H9 (cell line): ENCODE measurements at regions not wholly inside any gene's neighbourhood (a gene's known extent, or its start where the extent isn't known, plus 50 kb on each side); places are given as distances from the start of the nearest gene placed in this dataset.

Source experiments
- DNase-seq: peaks from one replicate; pipeline ENCODE4 v3.0.0-alpha.2; 2017
- H2AFZ ChIP-seq: one replicate; pipeline ENCODE4 v1.6.1; 2013; ENCODE audit warnings: mild to moderate bottlenecking, low read length, control low read depth, moderate library complexity
- H2AK5ac ChIP-seq: 2 replicates; pipeline ENCODE4 v1.6.1; 2013; ENCODE audit warnings: low read length, control low read depth, mixed read lengths; ENCODE audit not compliant: insufficient read length
- H2BK120ac ChIP-seq: one replicate; pipeline ENCODE4 v1.6.1; 2013; ENCODE audit warnings: low read depth, mild to moderate bottlenecking, low read length, control low read depth, inconsistent platforms; ENCODE audit not compliant: poor library complexity, severe bottlenecking
- H2BK12ac ChIP-seq: 2 replicates; pipeline ENCODE4 v1.6.1; 2013; ENCODE audit warnings: low read length, control low read depth, mixed read lengths, low read depth; ENCODE audit not compliant: insufficient read length
- H2BK15ac ChIP-seq: 2 replicates; pipeline ENCODE4 v1.6.1; 2013; ENCODE audit warnings: low read depth, low read length, control low read depth
- H2BK20ac ChIP-seq: one replicate; pipeline ENCODE4 v1.6.1; 2013; ENCODE audit warnings: low read depth, mild to moderate bottlenecking, low read length, control low read depth, inconsistent platforms; ENCODE audit not compliant: poor library complexity, severe bottlenecking
- H2BK5ac ChIP-seq: 2 replicates; pipeline ENCODE4 v1.6.1; 2013; ENCODE audit warnings: low read length, control low read depth, mixed read lengths; ENCODE audit not compliant: insufficient read length
- H3K14ac ChIP-seq: 2 replicates; pipeline ENCODE4 v1.6.1; 2013; ENCODE audit warnings: low read length, control low read depth; ENCODE audit not compliant: insufficient read depth
- H3K18ac ChIP-seq: 2 replicates; pipeline ENCODE4 v1.6.1; 2013; ENCODE audit warnings: low read depth, mild to moderate bottlenecking, mixed read lengths, low read length, control low read depth; ENCODE audit not compliant: insufficient read length
- H3K23ac ChIP-seq: 2 replicates; pipeline ENCODE4 v1.6.1; 2013; ENCODE audit warnings: low read length, control low read depth, mixed read lengths, low read depth; ENCODE audit not compliant: insufficient read length
- H3K23me2 ChIP-seq: 2 replicates; pipeline ENCODE4 v1.6.1; 2013; ENCODE audit warnings: low read depth, mild to moderate bottlenecking, mixed read lengths, low read length, control low read depth; ENCODE audit not compliant: insufficient read length, poor library complexity, severe bottlenecking
- H3K27ac ChIP-seq: 2 replicates; pipeline ENCODE4 v1.5.1; 2013; ENCODE audit warnings: low read length, control low read depth, mixed read lengths, low read depth; ENCODE audit not compliant: insufficient read length
- H3K27me3 ChIP-seq: 2 replicates; pipeline ENCODE4 v1.6.1; 2013; ENCODE audit warnings: low read length, control low read depth, inconsistent platforms; ENCODE audit not compliant: insufficient read depth
- H3K4ac ChIP-seq: 2 replicates; pipeline ENCODE4 v1.6.1; 2013; ENCODE audit warnings: low read depth, mild to moderate bottlenecking, control low read depth, inconsistent platforms, low read length, moderate library complexity
- H3K4me1 ChIP-seq: 2 replicates; pipeline ENCODE4 v1.6.1; 2013; ENCODE audit warnings: low read length, control low read depth, inconsistent platforms; ENCODE audit not compliant: insufficient read depth
- H3K4me2 ChIP-seq: 2 replicates; pipeline ENCODE4 v1.6.1; 2013; ENCODE audit warnings: low read length, control low read depth, mixed read lengths; ENCODE audit not compliant: insufficient read length, insufficient read depth
- H3K56ac ChIP-seq: 2 replicates; pipeline ENCODE4 v1.6.1; 2013; ENCODE audit warnings: low read depth, mild to moderate bottlenecking, mixed read lengths, low read length, control low read depth; ENCODE audit not compliant: insufficient read length
- H3K79me1 ChIP-seq: 2 replicates; pipeline ENCODE4 v1.6.1; 2013; ENCODE audit warnings: low read depth, mild to moderate bottlenecking, moderate library complexity, low read length, control low read depth, inconsistent platforms; ENCODE audit not compliant: insufficient read depth, poor library complexity, severe bottlenecking
- H3K79me2 ChIP-seq: 2 replicates; pipeline ENCODE4 v1.6.1; 2013; ENCODE audit warnings: low read length, control low read depth, inconsistent platforms; ENCODE audit not compliant: insufficient read depth
- H3K9ac ChIP-seq: 2 replicates; pipeline ENCODE4 v1.6.1; 2013; ENCODE audit warnings: low read length, control low read depth, mixed read lengths; ENCODE audit not compliant: insufficient read length; ENCODE audit errors: extremely low read depth
- H3K9me3 ChIP-seq: one replicate; pipeline ENCODE4 v1.6.1; 2013; ENCODE audit warnings: low read depth, low read length, inconsistent platforms; ENCODE audit not compliant: control insufficient read depth
- H3T11ph ChIP-seq: one replicate; pipeline ENCODE4 v1.6.1; 2013; ENCODE audit warnings: mild to moderate bottlenecking, low read length, control low read depth, inconsistent platforms
- H4K20me1 ChIP-seq: one replicate; pipeline ENCODE4 v1.6.1; 2013; ENCODE audit not compliant: control insufficient read depth, insufficient read length, insufficient read depth
- H4K5ac ChIP-seq: 2 replicates; pipeline ENCODE4 v1.6.1; 2013; ENCODE audit warnings: low read depth, mild to moderate bottlenecking, mixed read lengths, low read length, control low read depth; ENCODE audit not compliant: insufficient read length
- H4K8ac ChIP-seq: replicated peaks from 2 replicates; pipeline ENCODE4 v1.6.1; 2013; ENCODE audit warnings: low read length, control low read depth, mixed read lengths, low read depth; ENCODE audit not compliant: insufficient read length
- H4K91ac ChIP-seq: 2 replicates; pipeline ENCODE4 v1.6.1; 2013; ENCODE audit warnings: low read depth, mild to moderate bottlenecking, moderate library complexity, mixed read lengths, low read length, control low read depth; ENCODE audit not compliant: insufficient read length
- H3K27ac Mint-ChIP-seq, 3 experiments: 2 replicates in 2 of 3; 3 replicates in 1 of 3; pipeline ENCODE4 v1.8.0; 2020 to 2021; ENCODE audit warnings: mixed read lengths in 3 of 3, mild to moderate bottlenecking in 1 of 3, moderate library complexity in 1 of 3
- H3K27me3 Mint-ChIP-seq: 2 replicates; pipeline ENCODE4 v1.8.0; 2021; ENCODE audit warnings: low read depth, mild to moderate bottlenecking, moderate library complexity, mixed read lengths
- H3K36me3 Mint-ChIP-seq, 3 experiments: 2 replicates in 2 of 3; 3 replicates in 1 of 3; pipeline ENCODE4 v1.8.0; 2020 to 2021; ENCODE audit warnings: low read depth in 3 of 3, mixed read lengths in 3 of 3; ENCODE audit not compliant: insufficient read depth in 1 of 3
- H3K4me1 Mint-ChIP-seq, 2 experiments: 2 replicates each; pipeline ENCODE4 v1.8.0; 2020; ENCODE audit warnings: mixed read lengths in 2 of 2
- H3K4me3 Mint-ChIP-seq, 2 experiments: 2 replicates in 1 of 2; 3 replicates in 1 of 2; pipeline ENCODE4 v1.8.0; 2020 to 2021; ENCODE audit warnings: mild to moderate bottlenecking in 2 of 2, mixed read lengths in 2 of 2, moderate library complexity in 1 of 2
- H3K9me3 Mint-ChIP-seq, 2 experiments: 2 replicates in 1 of 2; 3 replicates in 1 of 2; pipeline ENCODE4 v1.8.0; 2020; ENCODE audit warnings: mild to moderate bottlenecking in 2 of 2, mixed read lengths in 2 of 2, moderate library complexity in 1 of 2
- WGBS: extraction: QIAGEN DNeasy Blood & Tissue Kit; methylation state at CpG from one replicate; pipeline ENCODE4 v1.1.7; 2013; ENCODE audit warnings: missing lambda C conversion rate, low lambda C conversion rate, mixed read lengths; ENCODE audit not compliant: insufficient read length; ENCODE audit errors: extremely low coverage; 5-methylcytosine and 5-hydroxymethylcytosine counted together
- TF ChIP-seq, protein P1 (sequence below): fragments of 200-600 bp; sonication (generic); conservative IDR thresholded peaks from 3 replicates; pipeline ENCODE4 v1.8.0; 2021; ENCODE audit warnings: antibody characterized with exemption, mild to moderate bottlenecking

- no peak overlapping the region for H3K9ac ChIP-seq
- H3K18ac ChIP-seq, result no peak overlapping the region
- Mint-ChIP-seq H3K4me1 (peaks cover 8 to 17% of the 10 kb centered on the region in 2 experiments), H3K4me3 (no peak overlapping the region), H3K9me3 (peaks cover 11 to 12% of the 10 kb centered on the region in 2 experiments; a peak in 4 of 5 replicates), H3K27ac (no peak overlapping the region), H3K27me3 (no peaks in the 10 kb centered on the region), H3K36me3 (peaks cover 0 to 13% (median 0%) of the 10 kb centered on the region in 3 experiments; a peak in 3 of 7 replicates)
- no peak overlapping the region for H3K14ac ChIP-seq
- no CpG with 5 or more reads among the region's 8 CpGs for WGBS
- H4K20me1 ChIP-seq, result no peaks in the 10 kb centered on the region
- no peak overlapping the region for H4K91ac ChIP-seq
- no peak overlapping the region for H2BK15ac ChIP-seq
- no peaks in the 10 kb centered on the region for H3K79me1 ChIP-seq
- no peaks in the 10 kb centered on the region for H3K27me3 ChIP-seq
- no peak overlapping the region for H2BK5ac ChIP-seq
- TF ChIP-seq, protein P1, sequence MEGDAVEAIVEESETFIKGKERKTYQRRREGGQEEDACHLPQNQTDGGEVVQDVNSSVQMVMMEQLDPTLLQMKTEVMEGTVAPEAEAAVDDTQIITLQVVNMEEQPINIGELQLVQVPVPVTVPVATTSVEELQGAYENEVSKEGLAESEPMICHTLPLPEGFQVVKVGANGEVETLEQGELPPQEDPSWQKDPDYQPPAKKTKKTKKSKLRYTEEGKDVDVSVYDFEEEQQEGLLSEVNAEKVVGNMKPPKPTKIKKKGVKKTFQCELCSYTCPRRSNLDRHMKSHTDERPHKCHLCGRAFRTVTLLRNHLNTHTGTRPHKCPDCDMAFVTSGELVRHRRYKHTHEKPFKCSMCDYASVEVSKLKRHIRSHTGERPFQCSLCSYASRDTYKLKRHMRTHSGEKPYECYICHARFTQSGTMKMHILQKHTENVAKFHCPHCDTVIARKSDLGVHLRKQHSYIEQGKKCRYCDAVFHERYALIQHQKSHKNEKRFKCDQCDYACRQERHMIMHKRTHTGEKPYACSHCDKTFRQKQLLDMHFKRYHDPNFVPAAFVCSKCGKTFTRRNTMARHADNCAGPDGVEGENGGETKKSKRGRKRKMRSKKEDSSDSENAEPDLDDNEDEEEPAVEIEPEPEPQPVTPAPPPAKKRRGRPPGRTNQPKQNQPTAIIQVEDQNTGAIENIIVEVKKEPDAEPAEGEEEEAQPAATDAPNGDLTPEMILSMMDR, result peak; percentile 70
- no peak overlapping the region for H3T11ph ChIP-seq
- no peak overlapping the region for H3K27ac ChIP-seq
- H3K23ac ChIP-seq, result no peak overlapping the region
- H2AK5ac ChIP-seq, result no peak overlapping the region
- peak; percentile 61 for DNase-seq
- H2AFZ ChIP-seq, result no peak overlapping the region
- no peaks in the 10 kb centered on the region for H3K23me2 ChIP-seq
- H3K79me2 ChIP-seq, result no peaks in the 10 kb centered on the region
- no peaks in the 10 kb centered on the region for H3K4me1 ChIP-seq
- H4K8ac ChIP-seq, result no peak overlapping the region
- no peak overlapping the region for H2BK12ac ChIP-seq
- no peaks in the 10 kb centered on the region for H3K9me3 ChIP-seq
- no peak overlapping the region for H4K5ac ChIP-seq
- H3K4me2 ChIP-seq, result no peak overlapping the region
- H3K56ac ChIP-seq, result no peak overlapping the region
- no peak overlapping the region for H2BK20ac ChIP-seq
- H3K4ac ChIP-seq, result no peak overlapping the region
- no peak overlapping the region for H2BK120ac ChIP-seq
Measured at GRCh38 chr5:167050568-167051401, 1240.7 kb upstream of the WWC1 start.
